Fibroblast of villous mesenchyme (primary cell): ENCODE measurements at regions not wholly inside any gene's neighbourhood (a gene's known extent, or its start where the extent isn't known, plus 50 kb on each side); places are given as distances from the start of the nearest gene placed in this dataset.

Source experiments
- DNase-seq: peaks from one replicate; pipeline ENCODE4 v3.0.0-alpha.2; 2010; ENCODE audit warnings: low read depth
- H3K4me3 ChIP-seq: 2 replicates; pipeline ENCODE4 v1.5.1; 2011; ENCODE audit warnings: low read depth, mild to moderate bottlenecking, low read length
- TF ChIP-seq, protein P1 (sequence below): IDR thresholded peaks from 2 replicates; pipeline ENCODE4 v1.5.1; 2012; ENCODE audit warnings: low read depth, mild to moderate bottlenecking, low read length; ENCODE audit not compliant: insufficient read depth

DNA sequence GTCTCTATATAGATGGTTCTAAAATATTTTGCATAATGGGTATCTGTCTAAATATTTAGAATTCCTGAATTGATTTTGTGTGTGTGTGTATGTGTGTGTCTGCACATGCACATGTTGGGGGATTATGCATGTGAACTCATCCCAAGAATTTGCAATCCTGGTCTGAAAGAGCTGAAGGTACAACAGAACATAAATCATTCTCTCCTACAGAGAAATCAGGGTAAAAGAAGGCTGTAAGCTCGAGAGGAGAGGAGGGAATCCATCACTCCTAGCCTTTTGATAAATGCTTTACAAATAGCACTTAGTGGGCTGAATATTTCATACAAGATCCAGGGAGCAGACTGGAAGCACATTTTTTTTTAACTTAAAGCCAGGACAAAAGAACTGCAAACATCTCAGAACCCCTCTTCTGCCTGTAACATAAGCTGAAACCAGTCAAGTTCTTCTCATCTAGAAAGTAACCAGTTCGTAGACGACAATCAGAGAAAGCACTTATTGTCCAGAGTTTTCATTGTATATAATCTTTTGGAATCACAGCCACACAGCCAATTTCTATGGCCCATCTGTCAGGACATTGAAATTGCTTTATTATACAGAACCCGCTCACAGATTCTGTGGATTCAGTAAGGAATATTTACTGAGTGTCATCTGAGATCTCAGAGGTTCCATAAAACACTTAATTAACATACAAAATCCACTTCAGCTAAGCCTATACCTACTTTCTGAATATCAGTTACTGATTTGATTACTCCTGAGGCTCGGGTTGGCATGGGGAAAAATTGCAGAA, 541.4 kb upstream of the ZNF462 start:
- H3K4me3 ChIP-seq: no peak overlapping the region
- TF ChIP-seq, protein P1, sequence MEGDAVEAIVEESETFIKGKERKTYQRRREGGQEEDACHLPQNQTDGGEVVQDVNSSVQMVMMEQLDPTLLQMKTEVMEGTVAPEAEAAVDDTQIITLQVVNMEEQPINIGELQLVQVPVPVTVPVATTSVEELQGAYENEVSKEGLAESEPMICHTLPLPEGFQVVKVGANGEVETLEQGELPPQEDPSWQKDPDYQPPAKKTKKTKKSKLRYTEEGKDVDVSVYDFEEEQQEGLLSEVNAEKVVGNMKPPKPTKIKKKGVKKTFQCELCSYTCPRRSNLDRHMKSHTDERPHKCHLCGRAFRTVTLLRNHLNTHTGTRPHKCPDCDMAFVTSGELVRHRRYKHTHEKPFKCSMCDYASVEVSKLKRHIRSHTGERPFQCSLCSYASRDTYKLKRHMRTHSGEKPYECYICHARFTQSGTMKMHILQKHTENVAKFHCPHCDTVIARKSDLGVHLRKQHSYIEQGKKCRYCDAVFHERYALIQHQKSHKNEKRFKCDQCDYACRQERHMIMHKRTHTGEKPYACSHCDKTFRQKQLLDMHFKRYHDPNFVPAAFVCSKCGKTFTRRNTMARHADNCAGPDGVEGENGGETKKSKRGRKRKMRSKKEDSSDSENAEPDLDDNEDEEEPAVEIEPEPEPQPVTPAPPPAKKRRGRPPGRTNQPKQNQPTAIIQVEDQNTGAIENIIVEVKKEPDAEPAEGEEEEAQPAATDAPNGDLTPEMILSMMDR: no peak
- DNase-seq: no peak

DNA sequence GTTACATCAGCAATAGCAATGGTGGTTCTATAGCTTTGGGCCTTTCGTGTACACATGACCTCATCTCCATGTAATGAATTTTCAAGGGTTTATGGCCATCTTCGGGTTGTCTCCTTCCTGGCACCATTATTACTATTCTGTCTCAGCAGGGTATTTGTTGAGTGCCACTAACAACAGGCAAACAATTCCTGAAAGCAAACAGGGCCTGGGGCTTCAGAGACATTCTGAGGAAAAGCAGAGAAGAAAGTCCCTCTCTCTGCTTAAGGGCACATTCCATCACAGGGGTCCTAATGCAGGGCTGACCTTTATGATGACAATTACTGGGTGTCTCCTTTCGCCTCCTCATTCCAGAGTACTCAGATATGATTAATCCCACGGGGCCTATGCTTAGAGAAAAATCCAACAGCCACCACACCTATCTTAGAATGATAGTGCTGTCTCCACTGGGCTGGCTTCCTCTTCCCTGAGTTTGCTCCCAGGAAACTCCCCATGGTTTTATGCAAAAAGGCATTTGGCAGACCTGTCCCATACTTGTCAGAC, 540.2 kb upstream of the ZNF462 start:
- H3K4me3 ChIP-seq: no peak overlapping the region
- DNase-seq: no peak
- TF ChIP-seq, protein P1: no peak

DNA sequence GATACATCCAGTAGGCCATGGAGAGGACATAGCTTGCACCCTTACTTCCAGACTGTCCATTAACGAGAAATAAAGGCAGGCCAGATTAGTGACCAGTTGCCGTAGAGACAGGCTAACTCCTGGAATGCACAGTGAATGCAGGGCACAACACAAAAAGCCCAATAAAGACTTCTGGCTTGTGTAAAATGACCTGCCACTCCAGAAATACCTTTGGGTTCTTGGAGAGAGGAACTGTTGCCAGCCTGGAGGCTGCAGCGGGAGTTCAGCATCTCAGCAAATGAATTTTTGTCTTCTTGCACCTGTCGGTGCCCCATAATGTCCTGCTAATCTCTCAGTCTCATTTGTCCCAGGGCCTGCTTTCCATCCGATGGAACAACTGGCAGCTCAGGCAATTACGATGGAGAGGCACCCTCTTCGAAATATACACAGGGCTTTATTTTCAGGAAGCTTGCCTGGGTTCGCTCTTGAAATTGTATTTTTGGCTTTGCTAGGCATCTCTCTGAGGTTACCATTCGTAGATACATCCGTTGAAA, 538.8 kb upstream of the ZNF462 start:
- TF ChIP-seq, protein P1: no peak
- H3K4me3 ChIP-seq: no peak overlapping the region
- no peak for DNase-seq

DNA sequence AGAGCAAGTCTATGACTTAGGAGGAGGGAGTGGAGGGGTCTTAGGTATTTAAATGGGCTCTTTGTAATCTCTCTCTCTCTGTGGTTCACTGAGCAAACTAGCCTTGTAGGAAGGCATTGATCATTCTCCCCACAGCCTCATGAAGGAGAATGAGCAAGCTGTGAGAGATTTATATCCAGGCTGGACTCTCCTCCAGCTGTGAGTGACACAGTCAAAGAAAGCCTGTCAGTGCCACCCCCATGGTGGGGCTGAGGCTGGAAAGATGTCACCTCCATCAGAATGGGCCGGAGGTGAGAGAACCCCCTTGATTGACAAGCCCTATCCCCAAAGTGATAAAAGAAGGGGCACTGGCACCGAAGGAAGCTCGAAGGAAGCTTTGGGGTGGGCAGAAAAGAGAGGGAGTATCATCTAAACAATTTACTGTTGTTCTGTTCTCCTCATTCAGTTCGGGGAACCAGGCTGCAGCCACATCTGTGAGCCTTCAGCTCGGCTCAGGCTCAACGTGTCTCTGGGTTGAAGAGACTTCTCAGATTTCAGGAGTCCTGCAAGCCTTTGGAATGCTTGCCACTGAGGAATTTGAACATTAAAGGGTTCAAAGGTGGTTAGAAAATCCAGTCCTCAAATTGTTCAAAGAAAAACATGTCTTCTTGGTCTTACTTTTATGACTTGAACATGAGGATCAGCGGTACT, 538.2 kb upstream of the ZNF462 start:
- no peak overlapping the region for H3K4me3 ChIP-seq
- DNase-seq: no peak
- TF ChIP-seq, protein P1: no peak

DNA sequence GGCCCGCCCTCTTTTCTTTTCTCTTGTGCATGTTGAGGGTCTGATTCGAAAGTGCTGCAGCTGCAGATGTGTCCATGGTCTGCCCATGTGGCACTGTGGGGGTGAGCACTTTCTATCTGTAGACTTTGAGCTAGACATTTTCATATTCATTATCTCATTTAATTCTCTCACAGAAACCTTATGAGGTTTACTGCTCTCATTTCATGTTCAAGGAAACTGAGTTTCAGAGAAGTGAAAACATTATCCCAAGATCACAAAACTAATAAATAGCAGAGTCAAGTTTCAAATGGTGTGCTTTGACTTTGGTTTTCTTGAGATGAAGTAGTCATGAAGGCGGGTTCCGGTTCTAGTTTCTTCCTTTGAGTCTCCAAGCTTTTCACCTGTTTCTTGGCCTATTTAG, 536.5 kb upstream of the ZNF462 start:
- TF ChIP-seq, protein P1: no peak
- H3K4me3 ChIP-seq: no peak overlapping the region
- no peak for DNase-seq

DNA sequence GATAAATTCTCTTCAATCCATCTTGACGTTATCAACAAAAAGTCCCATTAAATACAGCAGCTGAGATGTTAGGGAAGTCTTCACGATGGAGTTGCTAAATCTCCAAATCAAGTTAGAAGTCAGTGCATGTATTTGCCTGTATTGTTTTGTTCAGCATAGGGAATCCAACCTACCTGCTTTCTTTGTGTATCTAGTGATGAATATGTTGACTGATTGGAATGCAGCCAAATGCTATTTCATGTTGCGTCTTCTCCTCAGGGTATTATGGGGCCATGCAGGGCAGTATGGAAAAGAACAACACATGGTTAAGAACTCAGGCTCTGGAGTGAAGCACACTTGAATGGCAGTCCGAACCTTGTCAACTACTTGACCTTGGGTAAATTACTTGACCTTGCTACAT, 529.5 kb upstream of the ZNF462 start:
- DNase-seq: no peak
- H3K4me3 ChIP-seq: no peak overlapping the region
- TF ChIP-seq, protein P1: no peak
